ENCODE measurements at regions not wholly inside any gene's neighbourhood (a gene's known extent, or its start where the extent isn't known, plus 50 kb on each side); places are given as distances from the start of the nearest gene placed in this dataset.

DNA sequence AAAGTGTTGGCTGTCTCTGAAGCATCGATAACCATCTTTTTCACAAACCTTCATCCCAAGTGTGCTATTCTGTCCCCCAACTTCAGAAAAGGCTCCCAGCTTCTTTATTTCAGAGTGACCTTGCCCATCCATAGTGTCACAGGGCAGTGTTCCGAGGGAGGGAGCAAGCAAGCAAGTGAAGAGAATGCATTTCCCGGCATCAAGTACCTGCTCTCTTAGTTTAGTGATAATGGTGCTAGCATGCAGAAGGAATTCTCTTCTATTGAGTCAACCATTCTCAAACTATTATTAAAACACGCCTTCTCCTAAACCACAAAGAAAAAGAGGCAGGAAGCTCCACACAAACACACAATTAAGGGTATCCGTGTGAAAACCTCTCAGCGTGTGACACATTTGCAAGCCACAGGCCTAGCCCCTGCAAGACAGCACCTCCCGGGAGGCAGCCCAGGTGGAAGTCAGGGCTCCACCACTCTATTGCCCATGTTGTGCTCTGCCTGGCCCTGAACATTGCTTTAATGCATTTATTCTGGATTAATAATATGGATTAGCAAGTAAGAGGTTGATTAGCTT lies 504.9 kb downstream of the GALR1 start (continued):
- TF ChIP-seq EP300 (IDR thresholded peaks at IDR 0.05; ENCODE audit: low read depth in 2 of 2, low read length in 2 of 2) (no peak), EP300 (CRISPR knock-in tag; IDR thresholded peaks at IDR 0.05; ENCODE audit: borderline replicate concordance) (no peak), NCOA1 (CRISPR knock-in tag; IDR thresholded peaks at IDR 0.05) (no peak), IRX3 (CRISPR knock-in tag; IDR thresholded peaks at IDR 0.05; ENCODE audit: borderline replicate concordance, low read depth) (no peak), ZNF24 (IDR thresholded peaks at IDR 0.05) (no peak)
- TF ChIP-seq, protein P1, sequence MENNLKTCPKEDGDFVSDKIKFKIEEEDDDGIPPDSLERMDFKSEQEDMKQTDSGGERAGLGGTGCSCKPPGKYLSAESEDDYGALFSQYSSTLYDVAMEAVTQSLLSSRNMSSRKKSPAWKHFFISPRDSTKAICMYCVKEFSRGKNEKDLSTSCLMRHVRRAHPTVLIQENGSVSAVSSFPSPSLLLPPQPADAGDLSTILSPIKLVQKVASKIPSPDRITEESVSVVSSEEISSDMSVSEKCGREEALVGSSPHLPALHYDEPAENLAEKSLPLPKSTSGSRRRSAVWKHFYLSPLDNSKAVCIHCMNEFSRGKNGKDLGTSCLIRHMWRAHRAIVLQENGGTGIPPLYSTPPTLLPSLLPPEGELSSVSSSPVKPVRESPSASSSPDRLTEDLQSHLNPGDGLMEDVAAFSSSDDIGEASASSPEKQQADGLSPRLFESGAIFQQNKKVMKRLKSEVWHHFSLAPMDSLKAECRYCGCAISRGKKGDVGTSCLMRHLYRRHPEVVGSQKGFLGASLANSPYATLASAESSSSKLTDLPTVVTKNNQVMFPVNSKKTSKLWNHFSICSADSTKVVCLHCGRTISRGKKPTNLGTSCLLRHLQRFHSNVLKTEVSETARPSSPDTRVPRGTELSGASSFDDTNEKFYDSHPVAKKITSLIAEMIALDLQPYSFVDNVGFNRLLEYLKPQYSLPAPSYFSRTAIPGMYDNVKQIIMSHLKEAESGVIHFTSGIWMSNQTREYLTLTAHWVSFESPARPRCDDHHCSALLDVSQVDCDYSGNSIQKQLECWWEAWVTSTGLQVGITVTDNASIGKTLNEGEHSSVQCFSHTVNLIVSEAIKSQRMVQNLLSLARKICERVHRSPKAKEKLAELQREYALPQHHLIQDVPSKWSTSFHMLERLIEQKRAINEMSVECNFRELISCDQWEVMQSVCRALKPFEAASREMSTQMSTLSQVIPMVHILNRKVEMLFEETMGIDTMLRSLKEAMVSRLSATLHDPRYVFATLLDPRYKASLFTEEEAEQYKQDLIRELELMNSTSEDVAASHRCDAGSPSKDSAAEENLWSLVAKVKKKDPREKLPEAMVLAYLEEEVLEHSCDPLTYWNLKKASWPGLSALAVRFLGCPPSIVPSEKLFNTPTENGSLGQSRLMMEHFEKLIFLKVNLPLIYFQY (CRISPR knock-in tag; IDR thresholded peaks at IDR 0.05; ENCODE audit: borderline replicate concordance), result no peak

DNA sequence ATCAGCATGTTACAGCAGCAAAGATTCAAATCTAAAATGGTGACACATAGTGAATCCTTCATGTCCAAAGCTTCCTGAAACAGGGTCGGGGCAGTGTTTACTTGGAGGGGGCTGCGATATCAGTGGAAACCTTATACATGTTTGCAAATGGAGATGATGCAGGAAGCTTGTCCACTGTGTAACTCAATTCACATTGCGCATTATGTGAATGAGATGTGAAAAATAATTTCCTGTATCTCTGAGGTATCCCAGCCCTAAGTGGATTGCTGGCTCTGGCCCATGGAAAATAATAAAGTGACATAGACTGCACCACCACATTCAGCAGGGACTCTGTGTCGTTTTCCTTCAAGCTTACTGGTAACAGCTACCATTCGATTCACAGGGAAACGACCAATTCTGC lies 505.5 kb downstream of the GALR1 start:
- Histone ChIP-seq H3K4me2 (ENCODE audit: low read depth, low read length) (no peak overlapping the region), H3K27ac (ENCODE audit: extremely low read length, insufficient read depth, low read length) (no peak overlapping the region), H3K9me3 (ENCODE audit: low read length) (no peaks in the 10 kb centered on the region), H3K4me3 (replicated peaks in 1 of 3; ENCODE audit: insufficient read depth in 1 of 3, low read depth in 2 of 3, low read length in 3 of 3) (no peak overlapping the region), H3K27me3 (ENCODE audit: control insufficient read depth in 1 of 2, insufficient read depth in 2 of 2, low read length in 2 of 2) (peaks cover 0 to 5% of the 10 kb centered on the region in 2 experiments; a peak in 2 of 5 replicates), H2AFZ (ENCODE audit: low read length) (no peak overlapping the region), H3K9ac (ENCODE audit: insufficient read depth, low read depth, low read length) (no peak overlapping the region), H4K20me1 (ENCODE audit: insufficient read depth, low read length) (no peaks in the 10 kb centered on the region), H3K4me1 (ENCODE audit: insufficient read depth, low read length) (no peaks in the 10 kb centered on the region), H3K79me2 (ENCODE audit: insufficient read depth, low read length) (no peaks in the 10 kb centered on the region), H3K36me3 (replicated peaks in 1 of 2; ENCODE audit: control insufficient read depth in 1 of 2, insufficient read depth in 2 of 2, low read length in 2 of 2) (no peaks in the 10 kb centered on the region)
- ATAC-seq (no peak), FAIRE-seq (no peak), DNase-seq (ENCODE audit: low spot score) (no peak)
- TF ChIP-seq PRMT3 (CRISPR knock-in tag; IDR thresholded peaks at IDR 0.05; ENCODE audit: borderline replicate concordance, low read depth), result no peak
- no peak for TF ChIP-seq NBN (conservative IDR thresholded peaks at IDR 0.05)
- intact Hi-C loops (cut with micrococcal nuclease; ENCODE audit: unreplicated experiment) (no loop called here), in situ Hi-C loops (cut with HindIII; ENCODE audit: extremely low pct_ligation_motif_present, low pct_unique_long_range_greater_than_20kb) (no loop called here)
- 19% methylated on average over 6 of the region's 6 CpGs for WGBS (ENCODE audit: low lambda C conversion rate)
- BruUV-seq (replicated peaks), result no TSS peak
- CTCF ChIA-PET (ENCODE audit: low intra/inter-chr PET ratio, low total read pairs), result no interaction called here
- POLR2A ChIA-PET, result no interaction called here

Measured in HepG2 (cell line).